Caco-2 (cell line): ENCODE measurements at regions not wholly inside any gene's neighbourhood (a gene's known extent, or its start where the extent isn't known, plus 50 kb on each side); places are given as distances from the start of the nearest gene placed in this dataset.

Experiments
- BruUV-seq: library from RNA; stranded (reverse); fragments of 400-500 nt; replicated peaks from 2 replicates; lab custom pipeline; 2021; lab: Mats Ljungman, UMichigan
- CTCF ChIA-PET: fragments of 300-600 bp; sonication (Branson Sonifier 250); formaldehyde crosslinking; loops from one replicate; lab custom pipeline; 2022; ENCODE audit warnings: antibody characterized with exemption; lab: Charles Lee
- POLR2A ChIA-PET: fragments of 300-600 bp; sonication (Branson Sonifier 250); formaldehyde crosslinking; loops from one replicate; lab custom pipeline; 2022; ENCODE audit warnings: antibody characterized with exemption; lab: Charles Lee
- DNase-seq, 2 experiments: peaks; one replicate each; pipeline versions ENCODE4 v3.0.0 to v3.0.0-alpha.2; 2020 to 2022
- H3K27me3 ChIP-seq: replicated peaks from 2 replicates; pipeline ENCODE4 v1.6.0; 2011; ENCODE audit warnings: low read length; ENCODE audit not compliant: control insufficient read depth, insufficient read depth
- H3K36me3 ChIP-seq: 2 replicates; pipeline ENCODE4 v1.5.1; 2011; ENCODE audit warnings: low read length; ENCODE audit not compliant: control insufficient read depth, insufficient read depth
- H3K4me1 ChIP-seq: fragments of 250-450 bp; sonication (Bioruptor Pico); 2 replicates; pipeline ENCODE4 v1.5.1; 2020; ENCODE audit warnings: mild to moderate bottlenecking
- H3K4me3 ChIP-seq: 2 replicates; pipeline ENCODE4 v1.5.1; 2011; ENCODE audit warnings: low read depth, mild to moderate bottlenecking, control low read depth, low read length
- H3K9me3 ChIP-seq: fragments of 250-450 bp; sonication (Bioruptor Pico); 2 replicates; pipeline ENCODE4 v1.5.1; 2020; ENCODE audit warnings: mild to moderate bottlenecking, moderate library complexity
- H3K27ac Mint-ChIP-seq: one replicate; pipeline ENCODE4 v1.8.0; 2022; ENCODE audit warnings: mixed read lengths; ENCODE audit not compliant: unreplicated experiment
- H3K27me3 Mint-ChIP-seq: one replicate; pipeline ENCODE4 v1.8.0; 2022; ENCODE audit warnings: mixed read lengths; ENCODE audit not compliant: insufficient read depth, unreplicated experiment
- H3K36me3 Mint-ChIP-seq: one replicate; pipeline ENCODE4 v1.8.0; 2022; ENCODE audit warnings: mild to moderate bottlenecking, mixed read lengths; ENCODE audit not compliant: insufficient read depth, unreplicated experiment
- H3K4me1 Mint-ChIP-seq: one replicate; pipeline ENCODE4 v1.8.0; 2022; ENCODE audit warnings: low read depth, mixed read lengths; ENCODE audit not compliant: unreplicated experiment
- H3K4me3 Mint-ChIP-seq: one replicate; pipeline ENCODE4 v1.8.0; 2022; ENCODE audit warnings: mild to moderate bottlenecking, moderate library complexity, mixed read lengths; ENCODE audit not compliant: unreplicated experiment
- H3K9me3 Mint-ChIP-seq: one replicate; pipeline ENCODE4 v1.8.0; 2022; ENCODE audit warnings: mixed read lengths; ENCODE audit not compliant: unreplicated experiment
- CTCF ChIP-seq, 2 experiments: fragments of 200-600 bp in 1 of 2; IDR thresholded peaks; 1 replicate in 1 of 2; 2 replicates in 1 of 2; pipeline versions ENCODE4 v1.5.1 to v1.8.0; 2011 to 2022; ENCODE audit warnings: antibody characterized with exemption in 1 of 2, control low read depth in 1 of 2, inconsistent platforms in 1 of 2, low read depth in 1 of 2, low read length in 1 of 2, mild to moderate bottlenecking in 1 of 2, moderate library complexity in 1 of 2; ENCODE audit not compliant: insufficient read depth in 1 of 2, severe bottlenecking in 1 of 2, unreplicated experiment in 1 of 2
- intact Hi-C: fragments of 100-400 bp; cut with micrococcal nuclease; formaldehyde crosslinking; loops from one replicate; pipeline ENCODE4 v1.10.0; 2022; ENCODE audit not compliant: unreplicated experiment

GRCh38 chr12:82069931-82070514 lies 288.2 kb downstream of the CCDC59 start:
- TF ChIP-seq CTCF (IDR thresholded peaks at IDR 0.05; ENCODE audit: insufficient read depth in 1 of 2, low read depth in 1 of 2, low read length in 1 of 2, severe bottlenecking in 1 of 2, unreplicated experiment in 1 of 2), result no peak
- no peaks in the 10 kb centered on the region for H3K36me3 Mint-ChIP-seq
- no peak overlapping the region for H3K4me3 Mint-ChIP-seq
- BruUV-seq, result no TSS peak
- ChIA-PET POLR2A (no interaction called here), CTCF (no interaction called here)
- no peaks in the 10 kb centered on the region for H3K4me1 ChIP-seq
- H3K4me1 Mint-ChIP-seq, result no peaks in the 10 kb centered on the region
- no peaks in the 10 kb centered on the region for H3K9me3 ChIP-seq
- intact Hi-C loops, result no loop called here
- DNase-seq, result no peak
- H3K4me3 ChIP-seq, result no peak overlapping the region
- no peak overlapping the region for H3K27ac Mint-ChIP-seq
- H3K27me3 Mint-ChIP-seq, result no peaks in the 10 kb centered on the region
- no peaks in the 10 kb centered on the region for H3K27me3 ChIP-seq
- H3K36me3 ChIP-seq, result no peaks in the 10 kb centered on the region
- peaks cover 13% of the 10 kb centered on the region for H3K9me3 Mint-ChIP-seq

- H3K4me3 Mint-ChIP-seq, result no peak overlapping the region
- H3K36me3 Mint-ChIP-seq, result no peaks in the 10 kb centered on the region
- no peaks in the 10 kb centered on the region for H3K27me3 Mint-ChIP-seq
- Histone ChIP-seq H3K4me1 (no peaks in the 10 kb centered on the region), H3K9me3 (no peaks in the 10 kb centered on the region), H3K27me3 (no peaks in the 10 kb centered on the region), H3K4me3 (no peak overlapping the region), H3K36me3 (no peaks in the 10 kb centered on the region)
- H3K9me3 Mint-ChIP-seq, result no peaks in the 10 kb centered on the region
- ChIA-PET CTCF (no interaction called here), POLR2A (no interaction called here)
- DNase-seq, result no peak
- TF ChIP-seq CTCF (IDR thresholded peaks at IDR 0.05; ENCODE audit: insufficient read depth in 1 of 2, low read depth in 1 of 2, low read length in 1 of 2, severe bottlenecking in 1 of 2, unreplicated experiment in 1 of 2), result no peak
- H3K4me1 Mint-ChIP-seq, result no peaks in the 10 kb centered on the region
- intact Hi-C loops, result no loop called here
- H3K27ac Mint-ChIP-seq, result peak overlapping the region; percentile 19
- no TSS peak for BruUV-seq
Measured at GRCh38 chr12:82058197-82058596, 299.0 kb upstream of the PPFIA2 start.

- intact Hi-C loops, result no loop called here
- Mint-ChIP-seq H3K9me3 (no peaks in the 10 kb centered on the region), H3K4me3 (no peak overlapping the region), H3K27me3 (no peaks in the 10 kb centered on the region), H3K4me1 (no peaks in the 10 kb centered on the region), H3K27ac (peak overlapping the region; percentile 19), H3K36me3 (no peaks in the 10 kb centered on the region)
- no TSS peak for BruUV-seq
- no peak for TF ChIP-seq CTCF (IDR thresholded peaks at IDR 0.05; ENCODE audit: insufficient read depth in 1 of 2, low read depth in 1 of 2, low read length in 1 of 2, severe bottlenecking in 1 of 2, unreplicated experiment in 1 of 2)
- Histone ChIP-seq H3K4me3 (no peak overlapping the region), H3K4me1 (no peaks in the 10 kb centered on the region), H3K9me3 (no peaks in the 10 kb centered on the region), H3K27me3 (no peaks in the 10 kb centered on the region), H3K36me3 (no peaks in the 10 kb centered on the region)
- ChIA-PET POLR2A (no interaction called here), CTCF (interaction anchor here (0.5 kb wide), 1 partner anchor 207 kb away, joined by 3 read pairs; no protein-coding TSS in a partner anchor)
- DNase-seq, result no peak
Measured at GRCh38 chr12:82057770-82058169, 298.6 kb upstream of the PPFIA2 start.
